Activated gamma-delta T cell treated with anti-CD3 and anti-CD28 coated beads, Interleukin-2, amount 50 U/mL, for 16 hours (primary cell): ENCODE measurements at regions not wholly inside any gene's neighbourhood (a gene's known extent, or its start where the extent isn't known, plus 50 kb on each side); places are given as distances from the start of the nearest gene placed in this dataset.
"Not testable (repeated sequence)": the region's sequence is repeated elsewhere in the genome, so short reads cannot be mapped to it uniquely, and the experiment has no call there.

Experiments used
- DNase-seq: peaks from one replicate; pipeline ENCODE4 v3.0.0-alpha.2; 2020; ENCODE audit warnings: low read depth

DNA sequence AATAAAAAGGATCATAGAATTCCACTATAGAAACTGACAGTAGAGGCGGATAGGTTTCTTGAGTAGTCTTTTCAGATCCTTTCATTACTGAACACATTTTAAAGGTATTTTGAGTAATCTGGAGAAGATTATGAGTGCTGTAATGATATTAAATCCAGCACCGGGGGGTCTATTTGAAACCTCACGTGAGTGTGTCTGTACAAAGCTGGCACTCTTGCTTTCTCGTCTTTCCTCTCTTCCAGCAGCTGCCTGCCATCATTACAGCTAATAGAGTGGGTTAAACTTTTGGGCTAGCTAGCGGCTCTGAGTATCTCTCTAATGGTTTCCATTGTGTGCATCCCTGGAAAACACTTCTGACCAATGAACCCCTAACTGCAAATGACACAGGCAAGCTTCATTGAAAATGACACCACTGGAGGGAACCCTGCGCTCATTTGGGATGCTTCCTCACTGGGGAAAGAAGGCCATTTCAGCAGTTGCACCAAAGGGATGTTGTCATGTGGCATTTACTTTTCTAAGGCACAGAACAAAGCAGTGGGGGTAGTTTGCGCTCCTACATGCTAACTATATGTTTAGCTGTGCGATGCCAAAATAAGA lies 101.0 kb downstream of the HRH4 start:
- DNase-seq, result no peak

DNA sequence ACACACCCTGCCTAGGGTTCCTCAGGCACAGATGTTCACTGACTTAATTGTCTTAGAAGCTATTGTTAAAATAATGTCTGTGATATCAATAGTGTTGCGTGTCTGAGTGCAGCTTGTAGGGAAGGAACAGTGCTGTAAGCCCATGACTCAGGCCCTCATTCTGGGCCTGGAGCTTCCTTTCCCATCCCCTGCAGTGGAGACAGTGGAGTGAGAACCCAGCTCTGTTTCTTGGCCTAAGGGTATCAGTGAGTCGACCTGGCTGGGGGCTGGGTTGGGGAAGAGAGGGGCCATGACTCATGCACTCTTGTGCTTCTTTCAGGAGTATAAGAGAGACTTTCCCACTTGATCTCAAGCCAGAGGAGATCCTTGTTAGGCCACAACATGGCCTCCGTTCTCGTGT lies 106.8 kb downstream of the HRH4 start:
- no peak for DNase-seq

GRCh38 chr18:24570716-24571115 lies 110.3 kb downstream of the HRH4 start:
- DNase-seq, result no peak

DNA sequence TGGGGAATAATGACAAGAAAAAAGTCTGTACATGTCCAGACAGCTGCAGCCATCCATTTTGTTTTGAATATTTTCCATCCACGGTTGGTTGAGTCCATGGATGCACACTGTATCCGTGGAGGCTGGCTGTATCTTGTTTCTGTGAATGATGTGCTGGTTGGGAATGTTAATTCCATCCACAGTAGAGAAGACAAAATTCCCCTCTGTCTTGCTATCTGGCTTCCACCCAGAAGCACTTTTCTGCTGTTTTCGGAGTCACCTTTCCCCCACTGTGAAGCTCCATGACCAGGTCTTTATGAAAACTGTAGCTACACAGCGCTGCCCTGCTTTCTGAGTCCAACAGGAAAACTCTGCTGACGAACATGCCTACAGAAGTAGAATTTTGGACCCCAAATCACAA lies 122.3 kb downstream of the HRH4 start:
- no peak for DNase-seq

DNA sequence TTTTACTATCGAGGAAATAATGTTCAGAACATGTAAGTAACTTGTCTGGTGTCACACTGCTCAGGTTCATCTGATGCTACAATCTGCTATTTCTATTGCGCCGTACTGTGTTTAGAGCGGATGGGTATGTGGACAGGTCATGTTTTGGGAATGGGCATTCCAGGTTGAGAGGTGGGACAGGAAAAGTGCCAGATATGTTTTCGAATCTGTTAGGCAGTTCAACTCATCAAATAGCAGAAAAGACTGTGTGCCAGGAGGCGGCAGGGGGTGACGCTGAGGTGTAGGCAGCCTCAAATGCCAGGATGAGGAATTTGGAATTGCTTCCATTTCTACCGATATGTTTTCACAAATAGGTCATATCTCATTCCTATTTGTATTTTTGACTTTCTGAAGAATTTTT lies 123.8 kb downstream of the HRH4 start:
- no peak for DNase-seq

- DNase-seq, result no peak
Observed at GRCh38 chr18:24584813-24585212, 124.4 kb downstream of the HRH4 start.

DNA sequence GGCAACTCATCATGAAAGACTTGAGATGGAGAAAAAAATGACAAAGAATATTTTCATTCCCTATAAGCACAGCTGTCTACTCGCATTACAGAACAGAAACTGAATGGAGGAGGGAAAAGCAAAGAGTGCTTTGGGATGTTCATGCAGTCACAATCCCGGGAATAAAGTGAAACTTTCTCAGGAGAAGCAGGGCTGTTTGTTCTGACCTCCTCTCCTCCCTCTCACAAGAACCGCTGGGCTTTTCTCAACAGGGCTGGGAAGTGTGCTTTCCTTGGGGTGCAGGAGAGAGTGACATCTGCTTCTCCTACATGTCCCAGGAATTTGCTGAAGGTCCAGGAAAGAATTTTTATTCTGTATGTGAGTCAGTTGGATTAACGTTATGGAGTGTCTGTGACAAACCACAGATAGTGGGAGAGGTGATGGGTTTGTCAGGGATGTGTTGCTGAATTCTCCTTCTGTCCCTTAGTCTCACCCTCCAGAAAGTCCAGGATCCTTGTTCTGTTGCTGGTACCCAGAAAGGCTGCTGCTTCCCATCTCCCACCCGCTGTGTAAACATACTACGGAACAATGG lies 125.6 kb downstream of the HRH4 start:
- DNase-seq, result no peak

DNA sequence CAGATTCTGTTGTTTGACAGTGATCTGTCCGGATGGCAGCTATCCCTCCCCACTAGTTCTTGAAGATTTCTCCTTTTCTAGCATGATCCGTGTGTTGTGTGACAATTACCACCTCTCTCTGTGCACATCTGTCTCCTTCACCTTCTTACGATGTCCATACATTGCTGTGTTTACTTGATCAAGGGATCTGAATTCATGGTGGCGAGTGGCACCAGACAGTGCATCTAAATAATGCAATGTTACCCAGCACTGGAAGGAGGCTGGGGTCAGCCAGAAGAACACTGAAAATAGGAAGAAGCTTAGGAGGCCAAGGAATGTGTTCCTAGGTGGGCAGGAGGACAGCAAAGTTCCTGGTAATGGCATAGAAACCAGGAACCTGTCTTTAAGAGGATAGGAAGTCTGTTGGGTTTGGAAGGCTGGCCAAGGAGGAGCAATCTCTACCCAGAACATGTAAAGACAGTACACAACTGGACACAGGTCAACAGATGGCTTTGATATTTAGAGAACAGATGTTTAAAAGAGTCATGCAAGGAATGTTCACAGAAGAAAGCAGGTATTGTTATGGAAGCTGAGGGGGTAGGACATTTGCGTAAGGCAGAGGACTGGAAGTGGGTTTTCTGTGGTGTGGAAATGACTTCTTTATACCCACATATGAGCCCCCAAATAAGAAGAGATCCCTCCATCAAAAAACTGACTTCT lies 126.4 kb downstream of the HRH4 start:
- no peak for DNase-seq

DNA sequence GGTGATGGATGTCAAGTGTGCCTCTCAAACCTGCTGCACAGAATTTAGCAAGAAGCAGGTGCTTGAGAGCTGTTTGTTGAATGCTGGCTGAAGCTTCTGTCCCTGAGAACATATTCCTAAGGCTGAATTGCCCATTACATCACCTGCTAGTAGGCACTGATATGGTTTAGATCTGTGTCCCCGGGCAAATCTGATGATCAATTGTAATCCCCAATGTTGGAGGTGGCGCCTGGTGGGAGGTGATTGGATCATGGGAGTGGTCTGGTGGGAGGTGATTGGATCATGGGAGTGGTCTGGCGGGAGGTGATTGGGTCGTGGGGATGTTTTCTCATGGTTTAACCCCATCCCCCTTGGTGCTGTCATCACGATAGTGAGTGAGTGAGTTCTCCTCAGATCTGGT lies 128.0 kb downstream of the HRH4 start:
- no peak for DNase-seq

DNA sequence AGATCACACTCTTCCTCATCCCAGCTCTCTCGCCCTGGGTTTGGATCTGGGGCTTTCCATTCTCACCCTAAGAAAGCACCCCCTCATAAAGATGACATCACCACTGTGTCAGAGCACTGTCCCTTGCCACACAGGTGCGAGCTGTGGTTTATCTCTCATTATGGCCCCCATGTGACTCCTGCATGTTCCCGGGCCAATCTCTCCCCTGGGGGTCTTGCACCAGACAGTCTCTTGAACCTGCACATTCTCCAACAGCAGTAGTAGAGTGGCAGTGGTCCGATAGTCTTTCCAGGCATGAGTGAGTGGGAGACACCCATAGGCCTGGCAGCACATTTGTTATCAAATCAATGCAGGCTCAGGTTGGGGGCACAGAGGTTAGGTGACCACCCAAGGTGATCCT lies 130.5 kb downstream of the HRH4 start:
- no peak for DNase-seq

GRCh38 chr18:24593401-24593800 lies 133.0 kb downstream of the HRH4 start:
- DNase-seq, result no peak

DNA sequence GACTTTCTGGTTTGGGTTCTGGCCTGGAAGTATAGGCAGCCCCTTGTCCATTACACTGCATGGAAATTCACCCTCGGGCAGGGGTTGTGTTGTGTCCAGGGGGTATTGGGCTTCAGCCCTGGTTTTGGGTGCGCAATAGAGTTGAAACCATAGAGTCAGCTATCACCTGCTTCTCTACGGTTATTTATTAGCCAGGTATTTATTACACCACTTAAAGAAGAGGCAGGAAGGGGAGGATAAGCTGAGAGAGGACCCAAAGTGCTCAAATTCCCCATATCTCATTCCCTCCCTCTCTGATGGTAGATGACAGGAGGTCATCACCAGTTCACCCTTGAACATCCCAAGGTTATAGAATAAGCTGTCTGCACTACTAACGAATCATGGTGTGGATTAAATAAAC lies 133.4 kb downstream of the HRH4 start:
- no peak for DNase-seq

GRCh38 chr18:24595561-24596031 lies 135.2 kb downstream of the HRH4 start:
- DNase-seq, result no peak

DNA sequence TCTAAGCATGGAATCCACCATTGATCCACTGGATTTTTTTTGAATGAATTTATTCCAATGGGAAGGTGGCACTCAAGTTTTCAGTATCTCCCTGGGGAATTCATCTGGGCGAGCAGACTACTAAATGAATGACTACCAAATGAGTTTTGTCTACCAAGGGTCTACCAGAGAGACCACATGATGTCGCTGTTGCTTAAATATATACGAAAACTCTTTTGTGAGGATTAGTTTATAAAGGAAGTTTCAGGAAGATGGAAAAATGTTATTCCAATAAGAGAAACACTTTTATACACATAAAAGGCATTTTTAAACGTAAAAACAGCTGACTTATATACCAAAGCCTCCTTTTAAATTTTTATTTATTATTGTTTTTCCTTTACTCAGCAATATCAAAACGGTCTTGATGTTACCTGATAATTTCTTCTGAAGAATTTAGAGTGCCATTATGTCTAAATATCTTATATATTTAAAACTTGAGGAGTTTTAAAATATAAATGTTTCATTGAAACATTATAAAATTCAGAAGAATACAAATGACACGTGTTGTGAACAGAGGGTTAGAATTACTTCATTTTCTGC lies 139.7 kb downstream of the HRH4 start:
- DNase-seq, result no peak

GRCh38 chr18:24601585-24601984 lies 141.1 kb downstream of the HRH4 start:
- no peak for DNase-seq

DNA sequence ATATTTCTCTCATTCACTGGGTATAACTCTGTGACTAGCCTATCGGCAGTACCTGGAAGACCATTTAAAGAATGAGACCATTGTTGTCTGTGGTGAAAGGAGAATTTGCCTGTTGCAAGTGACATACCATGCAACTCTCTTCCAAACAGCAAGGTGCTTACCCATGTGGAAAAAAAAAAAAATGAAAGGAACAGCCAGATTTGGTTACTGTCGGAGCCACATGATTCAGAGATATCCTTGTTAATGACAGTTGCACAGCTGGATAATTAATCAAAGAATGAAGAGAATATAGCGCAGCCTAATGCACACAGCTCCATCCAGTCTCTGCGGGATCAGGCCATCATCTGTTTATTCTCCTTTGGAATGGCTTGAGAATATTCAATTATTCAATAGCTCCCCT lies 141.8 kb downstream of the HRH4 start:
- DNase-seq, result no peak

GRCh38 chr18:24603151-24603550 lies 142.7 kb downstream of the HRH4 start:
- no peak for DNase-seq

- DNase-seq, result no peak
Observed at GRCh38 chr18:24605444-24605843, 145.0 kb downstream of the HRH4 start.

GRCh38 chr18:24609254-24609653 lies 148.8 kb downstream of the HRH4 start:
- no peak for DNase-seq

GRCh38 chr18:24611075-24611474 lies 150.6 kb downstream of the HRH4 start:
- no peak for DNase-seq

DNA sequence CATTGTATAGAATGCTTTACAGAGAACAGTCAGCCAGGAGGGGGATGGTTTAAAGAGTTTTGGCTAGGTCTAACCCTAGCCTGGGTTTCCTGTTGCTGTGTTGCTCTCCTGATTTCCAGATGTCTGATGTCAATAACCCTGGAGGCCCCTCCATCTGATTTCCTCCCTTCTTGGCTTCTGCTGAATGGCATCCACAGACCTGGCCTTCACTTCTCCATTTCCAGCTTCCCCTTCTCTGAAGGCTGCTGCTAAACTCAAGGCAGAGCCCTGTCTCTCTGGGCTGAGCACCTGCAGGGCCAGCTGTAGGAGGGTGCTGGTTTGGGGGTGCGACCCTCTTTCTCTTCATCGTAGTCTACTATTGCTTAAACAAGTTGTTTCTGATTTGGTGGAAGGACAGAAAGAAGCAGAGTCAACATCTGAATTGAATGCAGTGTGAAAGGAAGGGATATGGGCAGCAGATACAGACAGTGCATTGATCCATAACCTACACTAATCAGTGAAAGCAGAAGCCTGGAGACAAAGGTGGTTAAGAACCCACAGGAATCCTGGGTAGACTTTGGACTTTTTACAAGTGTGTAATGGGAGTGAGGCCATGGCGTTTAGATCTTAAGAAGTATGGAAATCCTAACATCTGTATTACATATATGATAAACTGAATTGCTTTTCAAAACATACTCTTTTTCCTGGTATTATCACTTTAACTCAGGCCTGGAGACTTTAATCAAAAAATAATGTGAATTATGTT lies 153.6 kb downstream of the HRH4 start:
- no peak for DNase-seq

DNA sequence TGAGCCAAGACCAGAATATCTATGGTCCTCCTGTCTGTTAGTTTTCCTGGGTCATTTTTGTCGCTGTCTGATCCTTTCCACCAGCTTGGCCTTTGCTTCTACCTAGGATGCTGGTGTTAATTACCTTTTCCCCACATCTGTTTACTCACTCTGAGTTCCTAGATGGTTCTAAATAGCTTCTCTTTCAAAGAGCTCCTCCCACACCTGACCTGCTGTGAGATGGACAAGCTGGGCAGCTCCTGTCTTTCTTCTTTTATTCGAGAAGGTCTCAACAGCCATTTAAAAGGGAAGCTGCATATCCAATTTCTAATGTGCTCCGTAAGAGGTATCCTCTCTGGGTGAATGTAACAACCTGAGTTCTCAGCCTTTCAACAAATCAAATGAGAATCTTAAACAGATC lies 156.2 kb downstream of the HRH4 start:
- DNase-seq, result no peak

DNA sequence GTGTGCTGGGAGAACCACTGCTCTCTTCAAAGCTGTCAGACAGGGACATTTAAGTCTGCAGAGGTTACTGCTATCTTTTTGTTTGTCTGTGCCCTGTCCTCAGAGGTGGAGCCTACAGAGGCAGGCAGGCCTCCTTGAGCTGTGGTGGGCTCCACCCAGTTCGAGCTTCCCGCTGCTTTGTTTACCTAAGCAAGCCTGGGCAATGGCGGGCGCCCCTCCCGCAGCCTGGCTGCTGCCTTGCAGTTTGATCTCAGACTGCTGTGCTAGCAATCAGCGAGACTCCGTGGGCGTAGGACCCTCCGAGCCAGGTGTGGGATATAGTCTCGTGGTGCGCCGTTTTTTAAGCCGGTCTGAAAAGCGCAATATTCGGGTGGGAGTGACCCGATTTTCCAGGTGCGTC lies 164.0 kb downstream of the HRH4 start:
- not testable (repeated sequence) for DNase-seq
